ENCODE measurements at regions not wholly inside any gene's neighbourhood (a gene's known extent, or its start where the extent isn't known, plus 50 kb on each side); places are given as distances from the start of the nearest gene placed in this dataset.

- DNase-seq, result no peak
- Histone ChIP-seq H3K18ac (ENCODE audit: low read depth in 1 of 2, low read length in 2 of 2) (no peak overlapping the region), H3K23ac (ENCODE audit: low read length in 2 of 2) (no peak overlapping the region), H3K4ac (ENCODE audit: low read depth in 1 of 2, low read length in 2 of 2) (no peak overlapping the region), H3K9ac (ENCODE audit: low read length) (no peak overlapping the region), H3K4me2 (ENCODE audit: low read length, poor library complexity, severe bottlenecking) (no peak overlapping the region), H2BK15ac (ENCODE audit: low read depth, poor library complexity, severe bottlenecking) (no peak overlapping the region), H3K9me3 (ENCODE audit: control insufficient read depth, low read length) (no peaks in the 10 kb centered on the region), H3K79me1 (replicated peaks; ENCODE audit: low read length, poor library complexity, severe bottlenecking) (no peaks in the 10 kb centered on the region), H3K4me3 (ENCODE audit: insufficient read depth in 1 of 2, low read depth in 1 of 2, low read length in 2 of 2) (no peak overlapping the region), H4K8ac (ENCODE audit: low read length) (no peak overlapping the region), H3K14ac (ENCODE audit: low read length in 2 of 2) (no peak overlapping the region), H3K4me1 (ENCODE audit: control insufficient read depth, insufficient read depth, low read depth, low read length) (no peaks in the 10 kb centered on the region), H4K91ac (ENCODE audit: low read length) (no peak overlapping the region), H2BK120ac (ENCODE audit: low read depth, low read length) (no peak overlapping the region), H3K27me3 (ENCODE audit: control insufficient read depth in 1 of 2, insufficient read depth in 1 of 2, low read length in 2 of 2) (no peaks in the 10 kb centered on the region), H2AK5ac (ENCODE audit: low read length, severe bottlenecking) (no peak overlapping the region), H2AFZ (ENCODE audit: low read depth, low read length) (no peak overlapping the region), H3K27ac (ENCODE audit: low read length, poor library complexity, severe bottlenecking) (no peak overlapping the region), H2BK5ac (ENCODE audit: low read depth, low read length, poor library complexity, severe bottlenecking) (no peak overlapping the region), H3K36me3 (ENCODE audit: control insufficient read depth in 1 of 2, insufficient read depth in 2 of 2, low read depth in 1 of 2, low read length in 2 of 2) (no peaks in the 10 kb centered on the region), H2BK12ac (ENCODE audit: low read length in 2 of 2) (no peak overlapping the region)
- no CpG with 5 or more reads among the region's 1 CpG for WGBS
Measured at GRCh38 chr12:92563819-92564218, 139.0 kb upstream of the PLEKHG7 start.

GRCh38 chr12:92562063-92562734, 140.6 kb upstream of the PLEKHG7 start:
- Histone ChIP-seq H3K36me3 (ENCODE audit: control insufficient read depth in 1 of 2, insufficient read depth in 2 of 2, low read depth in 1 of 2, low read length in 2 of 2) (no peaks in the 10 kb centered on the region), H2BK15ac (ENCODE audit: low read depth, poor library complexity, severe bottlenecking) (no peak overlapping the region), H2BK120ac (ENCODE audit: low read depth, low read length) (no peak overlapping the region), H2AK5ac (ENCODE audit: low read length, severe bottlenecking) (no peak overlapping the region), H3K4me2 (ENCODE audit: low read length, poor library complexity, severe bottlenecking) (no peak overlapping the region), H3K4me3 (ENCODE audit: insufficient read depth in 1 of 2, low read depth in 1 of 2, low read length in 2 of 2) (no peak overlapping the region), H3K4ac (ENCODE audit: low read depth in 1 of 2, low read length in 2 of 2) (no peak overlapping the region), H3K9me3 (ENCODE audit: control insufficient read depth, low read length) (no peaks in the 10 kb centered on the region), H2BK12ac (ENCODE audit: low read length in 2 of 2) (no peak overlapping the region), H4K91ac (ENCODE audit: low read length) (no peak overlapping the region), H3K79me1 (replicated peaks; ENCODE audit: low read length, poor library complexity, severe bottlenecking) (no peaks in the 10 kb centered on the region), H3K9ac (ENCODE audit: low read length) (peak overlapping the region; percentile 1), H3K18ac (ENCODE audit: low read depth in 1 of 2, low read length in 2 of 2) (no peak overlapping the region), H2BK5ac (ENCODE audit: low read depth, low read length, poor library complexity, severe bottlenecking) (no peak overlapping the region), H2AFZ (ENCODE audit: low read depth, low read length) (no peak overlapping the region), H3K27ac (ENCODE audit: low read length, poor library complexity, severe bottlenecking) (no peak overlapping the region), H3K4me1 (ENCODE audit: control insufficient read depth, insufficient read depth, low read depth, low read length) (no peaks in the 10 kb centered on the region), H4K8ac (ENCODE audit: low read length) (no peak overlapping the region), H3K23ac (ENCODE audit: low read length in 2 of 2) (no peak overlapping the region), H3K14ac (ENCODE audit: low read length in 2 of 2) (no peak overlapping the region), H3K27me3 (ENCODE audit: control insufficient read depth in 1 of 2, insufficient read depth in 1 of 2, low read length in 2 of 2) (no peaks in the 10 kb centered on the region)
- no peak for DNase-seq
- 86% methylated on average over 3 of the region's 3 CpGs for WGBS

- no peaks in the 10 kb centered on the region for H3K27me3 ChIP-seq (ENCODE audit: control insufficient read depth in 1 of 2, insufficient read depth in 1 of 2, low read length in 2 of 2)
- no peak overlapping the region for H3K14ac ChIP-seq (ENCODE audit: low read length in 2 of 2)
- no peak overlapping the region for H2BK12ac ChIP-seq (ENCODE audit: low read length in 2 of 2)
- WGBS, result 38% methylated on average over 2 of the region's 3 CpGs
- H3K27ac ChIP-seq (ENCODE audit: low read length, poor library complexity, severe bottlenecking), result no peak overlapping the region
- H3K4ac ChIP-seq (ENCODE audit: low read depth in 1 of 2, low read length in 2 of 2), result no peak overlapping the region
- no peak overlapping the region for H3K4me2 ChIP-seq (ENCODE audit: low read length, poor library complexity, severe bottlenecking)
- no peak overlapping the region for H2BK5ac ChIP-seq (ENCODE audit: low read depth, low read length, poor library complexity, severe bottlenecking)
- no peak overlapping the region for H2BK120ac ChIP-seq (ENCODE audit: low read depth, low read length)
- H3K4me3 ChIP-seq (ENCODE audit: insufficient read depth in 1 of 2, low read depth in 1 of 2, low read length in 2 of 2), result no peak overlapping the region
- no peaks in the 10 kb centered on the region for H3K36me3 ChIP-seq (ENCODE audit: control insufficient read depth in 1 of 2, insufficient read depth in 2 of 2, low read depth in 1 of 2, low read length in 2 of 2)
- no peaks in the 10 kb centered on the region for H3K79me1 ChIP-seq (replicated peaks; ENCODE audit: low read length, poor library complexity, severe bottlenecking)
- H3K18ac ChIP-seq (ENCODE audit: low read depth in 1 of 2, low read length in 2 of 2), result no peak overlapping the region
- no peaks in the 10 kb centered on the region for H3K4me1 ChIP-seq (ENCODE audit: control insufficient read depth, insufficient read depth, low read depth, low read length)
- H4K8ac ChIP-seq (ENCODE audit: low read length), result no peak overlapping the region
- no peak overlapping the region for H2AK5ac ChIP-seq (ENCODE audit: low read length, severe bottlenecking)
- H3K9me3 ChIP-seq (ENCODE audit: control insufficient read depth, low read length), result no peaks in the 10 kb centered on the region
- DNase-seq, result peak; percentile 75
- H3K23ac ChIP-seq (ENCODE audit: low read length in 2 of 2), result no peak overlapping the region
- H2AFZ ChIP-seq (ENCODE audit: low read depth, low read length), result no peak overlapping the region
- H3K9ac ChIP-seq (ENCODE audit: low read length), result peak overlapping the region; percentile 52
- no peak overlapping the region for H2BK15ac ChIP-seq (ENCODE audit: low read depth, poor library complexity, severe bottlenecking)
- no peak overlapping the region for H4K91ac ChIP-seq (ENCODE audit: low read length)
Measured at GRCh38 chr12:92561543-92561899, 141.3 kb upstream of the PLEKHG7 start.

GRCh38 chr12:92560713-92561542, 141.9 kb upstream of the PLEKHG7 start:
- Histone ChIP-seq H3K4me1 (ENCODE audit: control insufficient read depth, insufficient read depth, low read depth, low read length) (no peaks in the 10 kb centered on the region), H2BK15ac (ENCODE audit: low read depth, poor library complexity, severe bottlenecking) (peak overlapping the region; percentile 6), H3K79me1 (replicated peaks; ENCODE audit: low read length, poor library complexity, severe bottlenecking) (no peaks in the 10 kb centered on the region), H3K14ac (ENCODE audit: low read length in 2 of 2) (no peak overlapping the region), H3K4ac (ENCODE audit: low read depth in 1 of 2, low read length in 2 of 2) (no peak overlapping the region), H2BK5ac (ENCODE audit: low read depth, low read length, poor library complexity, severe bottlenecking) (no peak overlapping the region), H3K27ac (ENCODE audit: low read length, poor library complexity, severe bottlenecking) (no peak overlapping the region), H3K18ac (ENCODE audit: low read depth in 1 of 2, low read length in 2 of 2) (peak overlapping the region in 1 of 2 experiments; percentile 93), H3K9ac (ENCODE audit: low read length) (peak overlapping the region; percentile 52), H3K9me3 (ENCODE audit: control insufficient read depth, low read length) (no peaks in the 10 kb centered on the region), H2AFZ (ENCODE audit: low read depth, low read length) (no peak overlapping the region), H4K91ac (ENCODE audit: low read length) (no peak overlapping the region), H3K27me3 (ENCODE audit: control insufficient read depth in 1 of 2, insufficient read depth in 1 of 2, low read length in 2 of 2) (no peaks in the 10 kb centered on the region), H4K8ac (ENCODE audit: low read length) (no peak overlapping the region), H3K4me3 (ENCODE audit: insufficient read depth in 1 of 2, low read depth in 1 of 2, low read length in 2 of 2) (no peak overlapping the region), H3K23ac (ENCODE audit: low read length in 2 of 2) (no peak overlapping the region), H2BK12ac (ENCODE audit: low read length in 2 of 2) (peak overlapping the region in 1 of 2 experiments; percentile 89), H3K4me2 (ENCODE audit: low read length, poor library complexity, severe bottlenecking) (no peak overlapping the region), H3K36me3 (ENCODE audit: control insufficient read depth in 1 of 2, insufficient read depth in 2 of 2, low read depth in 1 of 2, low read length in 2 of 2) (no peaks in the 10 kb centered on the region), H2AK5ac (ENCODE audit: low read length, severe bottlenecking) (no peak overlapping the region), H2BK120ac (ENCODE audit: low read depth, low read length) (no peak overlapping the region)
- DNase-seq, result no peak
- WGBS, result 91% methylated on average over 5 of the region's 6 CpGs

Measured in mesenchymal stem cell (in vitro differentiated cells and primary cell).